ENCODE measurements at regions not wholly inside any gene's neighbourhood (a gene's known extent, or its start where the extent isn't known, plus 50 kb on each side); places are given as distances from the start of the nearest gene placed in this dataset.

DNA sequence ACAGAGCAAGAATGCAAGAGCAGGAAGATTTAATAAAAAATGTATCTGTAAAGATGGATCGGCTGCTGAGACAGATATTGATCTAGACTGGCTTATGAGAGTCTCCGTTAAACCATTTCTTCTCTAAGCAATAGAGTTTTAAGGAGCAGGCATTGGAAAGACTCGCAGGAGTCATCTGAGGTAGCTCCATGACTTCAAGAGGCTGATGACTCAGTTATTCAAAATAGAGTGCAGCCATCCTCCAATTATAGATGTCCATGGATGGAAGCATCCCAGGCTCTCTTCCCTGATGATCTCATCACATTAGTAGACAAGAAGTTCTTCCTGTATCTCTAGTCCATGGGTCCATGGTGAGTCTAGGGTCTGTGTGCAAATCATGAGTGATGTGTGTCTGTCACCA lies 638.3 kb upstream of the TMEM132C start:
- TF ChIP-seq, protein P1, sequence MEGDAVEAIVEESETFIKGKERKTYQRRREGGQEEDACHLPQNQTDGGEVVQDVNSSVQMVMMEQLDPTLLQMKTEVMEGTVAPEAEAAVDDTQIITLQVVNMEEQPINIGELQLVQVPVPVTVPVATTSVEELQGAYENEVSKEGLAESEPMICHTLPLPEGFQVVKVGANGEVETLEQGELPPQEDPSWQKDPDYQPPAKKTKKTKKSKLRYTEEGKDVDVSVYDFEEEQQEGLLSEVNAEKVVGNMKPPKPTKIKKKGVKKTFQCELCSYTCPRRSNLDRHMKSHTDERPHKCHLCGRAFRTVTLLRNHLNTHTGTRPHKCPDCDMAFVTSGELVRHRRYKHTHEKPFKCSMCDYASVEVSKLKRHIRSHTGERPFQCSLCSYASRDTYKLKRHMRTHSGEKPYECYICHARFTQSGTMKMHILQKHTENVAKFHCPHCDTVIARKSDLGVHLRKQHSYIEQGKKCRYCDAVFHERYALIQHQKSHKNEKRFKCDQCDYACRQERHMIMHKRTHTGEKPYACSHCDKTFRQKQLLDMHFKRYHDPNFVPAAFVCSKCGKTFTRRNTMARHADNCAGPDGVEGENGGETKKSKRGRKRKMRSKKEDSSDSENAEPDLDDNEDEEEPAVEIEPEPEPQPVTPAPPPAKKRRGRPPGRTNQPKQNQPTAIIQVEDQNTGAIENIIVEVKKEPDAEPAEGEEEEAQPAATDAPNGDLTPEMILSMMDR (IDR thresholded peaks at IDR 0.05): no peak
- TF ChIP-seq POLR2A (IDR thresholded peaks at IDR 0.05): no peak
